ENCODE measurements at regions not wholly inside any gene's neighbourhood (a gene's known extent, or its start where the extent isn't known, plus 50 kb on each side); places are given as distances from the start of the nearest gene placed in this dataset.

GRCh38 chr3:152607179-152607578, 227.8 kb upstream of the P2RY1 start:
- no peak overlapping the region for H3K4me3 ChIP-seq (ENCODE audit: low read length)
- H3K27ac ChIP-seq (ENCODE audit: low read length) = no peak overlapping the region
- no peak for DNase-seq
- no peaks in the 10 kb centered on the region for H3K27me3 ChIP-seq (ENCODE audit: control insufficient read depth, insufficient read depth, low read length)
- H3K9me3 ChIP-seq (ENCODE audit: control insufficient read depth, low read depth, low read length) = peaks cover 6% of the 10 kb centered on the region
- H3K36me3 ChIP-seq (ENCODE audit: control insufficient read depth, insufficient read depth, low read length) = no peaks in the 10 kb centered on the region
- no peaks in the 10 kb centered on the region for H3K4me1 ChIP-seq (ENCODE audit: control insufficient read depth, insufficient read depth, low read length)
- WGBS (ENCODE audit: insufficient coverage, low lambda C conversion rate) = 100% methylated on average over 1 of the region's 1 CpG

- no peaks in the 10 kb centered on the region for H3K4me1 ChIP-seq (ENCODE audit: control insufficient read depth, insufficient read depth, low read length)
- H3K27me3 ChIP-seq (ENCODE audit: control insufficient read depth, insufficient read depth, low read length) = no peaks in the 10 kb centered on the region
- H3K36me3 ChIP-seq (ENCODE audit: control insufficient read depth, insufficient read depth, low read length) = no peaks in the 10 kb centered on the region
- H3K9me3 ChIP-seq (ENCODE audit: control insufficient read depth, low read depth, low read length) = no peaks in the 10 kb centered on the region
- H3K4me3 ChIP-seq (ENCODE audit: low read length) = no peak overlapping the region
- DNase-seq = peak in 1 of 2 donors; percentile 33
- 50% methylated on average over 1 of the region's 8 CpGs for WGBS (ENCODE audit: insufficient coverage, low lambda C conversion rate)
- no peak overlapping the region for H3K27ac ChIP-seq (ENCODE audit: low read length)
Observed at GRCh38 chr3:152608696-152609594, 226.0 kb upstream of the P2RY1 start.

GRCh38 chr3:152609891-152610290, 225.0 kb upstream of the P2RY1 start:
- H3K27me3 ChIP-seq (ENCODE audit: control insufficient read depth, insufficient read depth, low read length) = no peaks in the 10 kb centered on the region
- no peaks in the 10 kb centered on the region for H3K9me3 ChIP-seq (ENCODE audit: control insufficient read depth, low read depth, low read length)
- H3K4me1 ChIP-seq (ENCODE audit: control insufficient read depth, insufficient read depth, low read length) = no peaks in the 10 kb centered on the region
- no peak overlapping the region for H3K27ac ChIP-seq (ENCODE audit: low read length)
- no peak overlapping the region for H3K4me3 ChIP-seq (ENCODE audit: low read length)
- DNase-seq = no peak
- no peaks in the 10 kb centered on the region for H3K36me3 ChIP-seq (ENCODE audit: control insufficient read depth, insufficient read depth, low read length)

GRCh38 chr3:152610622-152611021, 224.3 kb upstream of the P2RY1 start:
- no peak for DNase-seq
- WGBS (ENCODE audit: insufficient coverage, low lambda C conversion rate) = 100% methylated on average over 2 of the region's 6 CpGs
- Histone ChIP-seq H3K4me3 (ENCODE audit: low read length) (no peak overlapping the region), H3K27me3 (ENCODE audit: control insufficient read depth, insufficient read depth, low read length) (no peaks in the 10 kb centered on the region), H3K9me3 (ENCODE audit: control insufficient read depth, low read depth, low read length) (no peaks in the 10 kb centered on the region), H3K36me3 (ENCODE audit: control insufficient read depth, insufficient read depth, low read length) (no peaks in the 10 kb centered on the region), H3K4me1 (ENCODE audit: control insufficient read depth, insufficient read depth, low read length) (no peaks in the 10 kb centered on the region), H3K27ac (ENCODE audit: low read length) (no peak overlapping the region)

GRCh38 chr3:152611905-152612304, 223.0 kb upstream of the P2RY1 start:
- Histone ChIP-seq H3K4me3 (ENCODE audit: low read length) (no peak overlapping the region), H3K27ac (ENCODE audit: low read length) (no peak overlapping the region), H3K4me1 (ENCODE audit: control insufficient read depth, insufficient read depth, low read length) (no peaks in the 10 kb centered on the region), H3K36me3 (ENCODE audit: control insufficient read depth, insufficient read depth, low read length) (no peaks in the 10 kb centered on the region), H3K27me3 (ENCODE audit: control insufficient read depth, insufficient read depth, low read length) (no peaks in the 10 kb centered on the region), H3K9me3 (ENCODE audit: control insufficient read depth, low read depth, low read length) (no peaks in the 10 kb centered on the region)
- no peak for DNase-seq

GRCh38 chr3:152613851-152614250, 221.1 kb upstream of the P2RY1 start:
- Histone ChIP-seq H3K27ac (ENCODE audit: low read length) (no peak overlapping the region), H3K4me3 (ENCODE audit: low read length) (no peak overlapping the region), H3K36me3 (ENCODE audit: control insufficient read depth, insufficient read depth, low read length) (no peaks in the 10 kb centered on the region), H3K9me3 (ENCODE audit: control insufficient read depth, low read depth, low read length) (no peaks in the 10 kb centered on the region), H3K4me1 (ENCODE audit: control insufficient read depth, insufficient read depth, low read length) (no peaks in the 10 kb centered on the region), H3K27me3 (ENCODE audit: control insufficient read depth, insufficient read depth, low read length) (no peaks in the 10 kb centered on the region)
- no peak for DNase-seq
- WGBS (ENCODE audit: insufficient coverage, low lambda C conversion rate) = 100% methylated on average over 1 of the region's 2 CpGs

GRCh38 chr3:152615681-152616080, 219.2 kb upstream of the P2RY1 start:
- DNase-seq = no peak
- 95% methylated on average over 7 of the region's 10 CpGs for WGBS (ENCODE audit: insufficient coverage, low lambda C conversion rate)
- Histone ChIP-seq H3K27me3 (ENCODE audit: control insufficient read depth, insufficient read depth, low read length) (no peaks in the 10 kb centered on the region), H3K36me3 (ENCODE audit: control insufficient read depth, insufficient read depth, low read length) (no peaks in the 10 kb centered on the region), H3K4me1 (ENCODE audit: control insufficient read depth, insufficient read depth, low read length) (no peaks in the 10 kb centered on the region), H3K9me3 (ENCODE audit: control insufficient read depth, low read depth, low read length) (no peaks in the 10 kb centered on the region), H3K27ac (ENCODE audit: low read length) (no peak overlapping the region), H3K4me3 (ENCODE audit: low read length) (no peak overlapping the region)

GRCh38 chr3:152617609-152618008, 217.3 kb upstream of the P2RY1 start:
- no peak for DNase-seq
- no peak overlapping the region for H3K27ac ChIP-seq (ENCODE audit: low read length)
- H3K27me3 ChIP-seq (ENCODE audit: control insufficient read depth, insufficient read depth, low read length) = no peaks in the 10 kb centered on the region
- peaks cover 4% of the 10 kb centered on the region for H3K4me1 ChIP-seq (ENCODE audit: control insufficient read depth, insufficient read depth, low read length)
- no peaks in the 10 kb centered on the region for H3K9me3 ChIP-seq (ENCODE audit: control insufficient read depth, low read depth, low read length)
- no peaks in the 10 kb centered on the region for H3K36me3 ChIP-seq (ENCODE audit: control insufficient read depth, insufficient read depth, low read length)
- no peak overlapping the region for H3K4me3 ChIP-seq (ENCODE audit: low read length)

- WGBS (ENCODE audit: insufficient coverage, low lambda C conversion rate) = no CpG with 5 or more reads among the region's 1 CpG
- Histone ChIP-seq H3K4me3 (ENCODE audit: low read length) (no peak overlapping the region), H3K27me3 (ENCODE audit: control insufficient read depth, insufficient read depth, low read length) (no peaks in the 10 kb centered on the region), H3K27ac (ENCODE audit: low read length) (no peak overlapping the region), H3K36me3 (ENCODE audit: control insufficient read depth, insufficient read depth, low read length) (no peaks in the 10 kb centered on the region), H3K4me1 (ENCODE audit: control insufficient read depth, insufficient read depth, low read length) (peaks cover 4% of the 10 kb centered on the region), H3K9me3 (ENCODE audit: control insufficient read depth, low read depth, low read length) (no peaks in the 10 kb centered on the region)
- DNase-seq = no peak
Observed at GRCh38 chr3:152618529-152618928, 216.4 kb upstream of the P2RY1 start.

- no peak overlapping the region for H3K27ac ChIP-seq (ENCODE audit: low read length)
- no peaks in the 10 kb centered on the region for H3K9me3 ChIP-seq (ENCODE audit: control insufficient read depth, low read depth, low read length)
- DNase-seq = no peak
- no peaks in the 10 kb centered on the region for H3K27me3 ChIP-seq (ENCODE audit: control insufficient read depth, insufficient read depth, low read length)
- no peak overlapping the region for H3K4me3 ChIP-seq (ENCODE audit: low read length)
- H3K36me3 ChIP-seq (ENCODE audit: control insufficient read depth, insufficient read depth, low read length) = no peaks in the 10 kb centered on the region
- 88% methylated on average over 3 of the region's 3 CpGs for WGBS (ENCODE audit: insufficient coverage, low lambda C conversion rate)
- peaks cover 4% of the 10 kb centered on the region for H3K4me1 ChIP-seq (ENCODE audit: control insufficient read depth, insufficient read depth, low read length)
Observed at GRCh38 chr3:152619691-152620090, 215.2 kb upstream of the P2RY1 start.

- no peak overlapping the region for H3K4me3 ChIP-seq (ENCODE audit: low read length)
Observed at GRCh38 chr3:152620395-152620794, 214.5 kb upstream of the P2RY1 start.

More at GRCh38 chr3:152620395-152620794, 214.5 kb upstream of the P2RY1 start:
- H3K9me3 ChIP-seq (ENCODE audit: control insufficient read depth, low read depth, low read length) = no peaks in the 10 kb centered on the region
- H3K27me3 ChIP-seq (ENCODE audit: control insufficient read depth, insufficient read depth, low read length) = no peaks in the 10 kb centered on the region
- no peak overlapping the region for H3K27ac ChIP-seq (ENCODE audit: low read length)
- no CpG with 5 or more reads among the region's 3 CpGs for WGBS (ENCODE audit: insufficient coverage, low lambda C conversion rate)
- no peak for DNase-seq
- H3K4me1 ChIP-seq (ENCODE audit: control insufficient read depth, insufficient read depth, low read length) = peaks cover 4% of the 10 kb centered on the region
- no peaks in the 10 kb centered on the region for H3K36me3 ChIP-seq (ENCODE audit: control insufficient read depth, insufficient read depth, low read length)
